Ecto neural progenitor cell (in vitro differentiated cells): ENCODE measurements at regions not wholly inside any gene's neighbourhood (a gene's known extent, or its start where the extent isn't known, plus 50 kb on each side); places are given as distances from the start of the nearest gene placed in this dataset.

Experiments
- DNase-seq: peaks from one replicate; pipeline ENCODE4 v3.0.0-alpha.2; 2018; ENCODE audit warnings: low spot score

DNA sequence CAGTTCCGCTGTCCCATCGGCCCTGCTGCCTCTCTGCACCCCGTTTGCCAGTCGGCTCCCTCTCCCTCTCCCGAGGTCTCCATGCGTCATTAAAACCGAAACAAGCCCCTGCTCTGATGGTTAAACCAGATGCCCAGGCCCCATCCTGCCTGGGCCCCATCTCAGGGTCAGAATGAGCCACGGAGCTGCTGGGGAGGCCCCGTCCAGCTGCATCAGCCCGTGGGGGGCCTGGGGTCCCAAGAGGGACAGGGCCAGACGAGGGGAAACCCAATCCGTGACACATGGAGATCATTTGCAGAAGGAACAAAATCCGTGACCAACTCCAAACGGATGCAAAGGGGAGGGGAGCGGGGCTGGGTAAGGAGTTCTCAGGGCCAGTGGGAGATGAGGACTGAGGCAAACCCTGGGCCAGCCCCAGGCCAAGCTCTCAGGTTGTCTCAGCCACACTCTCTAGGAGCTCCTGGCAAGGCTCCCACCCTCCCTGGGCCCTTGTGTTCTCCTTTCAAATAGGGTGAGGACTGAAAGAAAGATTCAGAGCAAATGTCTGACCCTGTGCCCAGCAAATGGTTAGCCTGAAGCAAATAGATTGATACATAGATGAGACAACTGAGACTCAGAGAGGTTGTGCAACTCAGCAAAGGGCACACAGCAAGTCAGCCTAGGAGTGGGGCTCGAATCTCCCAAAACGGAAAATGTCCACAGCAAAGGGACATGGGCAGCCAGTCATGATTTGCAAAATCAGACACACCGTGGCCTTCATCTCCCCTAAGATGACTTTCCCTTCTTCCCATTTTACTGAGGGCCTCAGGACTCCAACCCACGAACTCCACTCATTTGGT is 162.1 kb downstream of the MN1 start:
- DNase-seq = no peak

DNA sequence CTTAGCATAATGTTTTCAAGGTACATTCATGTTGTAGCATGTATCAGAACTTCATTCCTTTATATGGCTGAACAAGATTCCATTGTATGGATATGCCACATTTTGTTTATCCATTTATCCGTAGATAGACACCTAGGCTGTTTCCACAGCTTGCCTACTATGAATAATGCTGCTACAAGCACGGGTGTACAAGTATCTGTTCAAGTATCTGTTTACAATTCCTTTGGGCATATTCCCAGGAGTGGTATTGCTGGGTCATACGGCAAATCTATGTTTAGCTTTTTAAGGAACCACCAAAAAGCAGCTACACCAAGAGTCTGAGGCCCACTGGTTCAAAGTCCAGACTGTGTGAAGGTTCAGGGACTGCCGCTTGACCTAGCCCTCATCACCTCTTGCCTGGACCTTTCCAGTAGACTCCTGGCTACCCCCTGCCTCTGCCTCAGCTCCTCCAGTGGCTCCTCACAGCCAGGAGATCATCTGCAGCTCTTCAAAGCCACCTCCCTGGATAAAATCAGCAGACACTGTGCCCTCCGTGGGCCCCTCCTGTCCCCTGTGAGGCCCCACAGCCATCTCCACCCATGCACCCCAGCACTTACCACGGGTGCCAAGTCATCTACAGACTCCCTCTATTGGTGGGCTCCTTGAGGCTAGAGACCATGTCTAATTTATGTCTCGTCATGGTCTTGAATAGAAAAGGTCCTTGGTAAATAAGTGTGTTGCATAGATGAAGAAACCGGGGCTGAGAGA is 160.3 kb downstream of the MN1 start:
- DNase-seq = no peak

DNA sequence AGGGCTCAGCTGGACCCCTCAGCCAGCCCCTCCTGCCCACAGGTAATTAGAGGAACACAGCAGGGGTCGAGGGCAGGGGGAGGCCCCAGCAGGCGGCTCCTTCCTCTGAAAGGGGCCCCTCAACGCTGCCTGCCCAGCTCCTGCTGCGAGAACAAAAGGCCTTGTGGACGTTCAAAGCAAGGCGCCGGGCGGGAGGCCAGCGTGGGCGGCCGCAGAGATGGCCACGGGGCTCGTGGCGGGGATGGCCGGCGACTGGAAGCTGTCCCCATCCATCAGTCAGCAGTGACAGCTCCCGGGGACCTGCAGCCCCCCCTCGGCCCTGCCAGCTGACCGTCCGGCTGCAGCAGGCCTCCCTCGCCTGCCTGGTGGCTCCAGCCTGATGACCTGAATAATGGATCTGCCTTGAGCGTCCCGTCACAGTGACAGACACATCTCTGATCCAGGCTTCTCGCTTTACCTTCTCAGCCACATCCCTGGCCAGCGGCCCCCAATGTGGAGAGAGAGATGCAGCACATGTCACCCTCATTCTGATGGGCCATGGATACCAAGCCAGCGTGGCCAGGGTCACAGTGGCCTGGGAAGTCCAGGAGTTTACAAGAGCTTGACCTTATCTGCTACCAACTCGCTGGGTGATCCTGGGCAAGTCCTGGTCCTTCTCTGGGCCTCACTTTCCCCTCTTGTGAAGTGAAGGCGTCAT is 159.3 kb downstream of the MN1 start:
- DNase-seq = peak; percentile 82

DNA sequence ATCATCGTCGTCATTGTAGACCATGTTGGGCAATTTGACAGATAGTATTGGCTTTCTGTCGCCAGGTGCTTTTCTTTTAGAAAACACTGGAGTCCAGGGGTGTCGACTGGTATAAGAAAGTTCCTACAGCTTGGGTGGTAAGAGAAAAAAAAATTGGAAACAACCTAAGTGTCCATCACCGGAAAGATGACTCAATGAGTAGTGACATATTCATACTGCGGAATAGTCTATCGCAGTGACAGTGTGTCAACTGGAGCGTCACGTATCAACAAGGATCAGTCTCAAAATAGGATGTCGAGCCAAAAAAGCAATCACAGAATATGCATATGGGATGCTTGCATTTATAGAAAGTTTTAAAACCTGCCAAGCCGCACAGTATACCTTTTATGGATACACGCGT is 157.6 kb downstream of the MN1 start:
- DNase-seq = no peak

DNA sequence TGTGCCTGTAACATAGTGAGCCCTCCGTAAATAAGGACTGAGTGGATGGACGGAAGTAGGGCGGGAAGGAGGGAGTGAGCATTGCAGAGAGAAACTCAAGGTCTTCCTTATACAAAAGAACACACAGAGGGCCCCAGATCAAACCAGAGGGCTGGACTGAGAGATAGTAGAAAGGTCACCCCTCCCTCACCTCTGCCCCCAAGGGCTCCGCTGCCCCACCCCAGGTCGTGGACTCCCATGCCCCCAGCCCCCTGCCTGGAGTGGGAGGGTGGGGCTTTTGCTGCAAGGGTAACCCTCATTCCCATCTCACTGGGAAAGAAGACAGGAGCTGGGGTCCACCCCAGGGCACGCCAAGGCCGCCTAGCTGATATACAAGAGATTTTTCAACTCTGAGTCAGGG is 157.0 kb downstream of the MN1 start:
- no peak for DNase-seq

DNA sequence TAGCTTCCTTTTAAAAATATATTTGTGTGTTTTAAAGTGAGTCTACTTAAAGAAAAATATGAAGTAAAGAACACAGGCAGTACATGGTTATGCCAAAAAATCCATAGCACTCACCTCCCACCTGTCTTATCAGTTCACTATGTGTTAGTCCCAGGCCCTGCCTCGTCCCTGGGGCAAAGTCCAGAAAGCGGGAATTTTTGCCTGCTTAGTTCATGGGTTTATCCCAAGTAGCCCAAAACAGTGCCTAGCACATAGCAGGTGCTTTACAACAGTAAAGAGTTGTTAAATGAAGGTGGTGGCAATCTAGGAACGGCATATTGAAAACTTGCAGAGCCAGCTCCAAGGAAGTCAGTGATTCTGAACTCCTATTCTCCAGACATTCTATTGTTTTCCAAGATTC is 154.0 kb downstream of the MN1 start:
- no peak for DNase-seq

DNA sequence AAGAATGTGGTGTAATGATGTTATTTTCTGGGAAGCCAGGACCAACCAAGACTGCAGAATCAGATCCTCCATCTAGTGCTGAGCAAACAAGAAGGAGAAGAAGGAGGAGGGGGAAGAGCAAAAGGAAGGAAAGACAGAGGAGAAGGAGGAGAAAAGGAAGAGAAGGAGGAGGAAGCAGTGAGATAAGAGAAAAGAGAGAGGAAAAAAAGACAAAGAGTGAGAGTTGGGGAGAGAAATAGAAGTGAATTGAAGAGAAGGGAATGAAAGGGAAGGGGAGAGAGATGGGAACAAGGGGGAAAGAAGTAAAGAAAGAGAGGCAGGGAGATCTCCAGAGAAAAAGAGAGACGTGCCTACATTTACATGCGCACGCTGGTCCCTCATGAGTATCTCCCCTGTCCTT is 153.5 kb downstream of the MN1 start:
- no peak for DNase-seq

DNA sequence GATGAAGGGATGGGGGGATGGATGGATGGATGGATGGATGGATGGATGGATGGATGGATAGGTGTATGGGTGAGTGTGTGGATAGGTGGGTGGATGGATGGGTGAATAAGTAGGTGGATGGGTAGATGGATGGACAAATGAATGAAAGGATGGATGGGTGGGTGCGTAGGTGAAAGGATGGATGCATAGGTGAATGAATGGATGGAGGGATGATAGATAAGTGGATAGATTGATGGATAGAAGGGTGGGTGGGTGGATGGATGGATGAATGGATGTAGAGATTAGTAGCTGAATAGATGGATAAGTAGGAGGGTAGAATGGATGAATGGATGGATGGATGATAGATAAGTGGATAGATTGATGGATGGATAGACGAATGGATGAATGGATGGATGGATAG is 152.7 kb downstream of the MN1 start:
- DNase-seq = no peak

DNA sequence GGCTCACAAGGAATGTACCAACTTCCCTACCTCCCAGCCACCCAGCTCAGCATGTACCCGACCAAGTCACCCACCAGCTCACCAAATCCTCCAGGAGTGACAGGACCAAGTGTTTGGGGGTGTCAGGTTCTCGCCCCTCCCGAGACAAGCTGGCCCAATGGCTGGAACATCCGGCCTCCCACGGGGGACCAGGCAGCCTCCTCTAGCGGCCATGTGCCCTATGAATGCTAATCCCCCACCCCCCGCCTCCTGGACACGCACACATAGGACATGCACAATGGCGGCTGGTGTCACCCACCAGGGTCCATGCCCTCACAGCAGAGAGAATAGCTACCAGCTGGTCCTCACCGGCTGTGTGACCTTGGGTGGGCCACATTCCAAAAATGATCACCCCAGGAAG is 151.0 kb downstream of the MN1 start:
- no peak for DNase-seq

DNA sequence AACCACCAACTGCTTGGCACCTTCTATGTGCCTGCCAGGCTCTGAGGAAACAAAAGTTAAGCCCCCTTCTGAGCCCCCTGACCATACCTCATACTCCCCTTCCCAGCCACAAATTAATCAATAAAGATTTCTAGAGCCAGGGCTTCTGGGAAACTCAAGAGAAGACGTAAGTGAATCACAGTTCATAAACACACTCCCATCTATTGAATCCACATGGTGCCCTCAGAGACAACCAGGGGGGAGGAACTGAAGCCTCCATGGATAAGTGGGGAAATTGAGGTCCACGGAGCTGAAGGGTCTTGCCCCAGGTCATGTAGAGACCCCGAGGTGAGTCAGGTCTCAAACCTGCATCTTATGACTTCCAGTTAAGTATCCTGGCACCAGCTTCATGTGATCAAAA is 150.6 kb downstream of the MN1 start:
- no peak for DNase-seq

DNA sequence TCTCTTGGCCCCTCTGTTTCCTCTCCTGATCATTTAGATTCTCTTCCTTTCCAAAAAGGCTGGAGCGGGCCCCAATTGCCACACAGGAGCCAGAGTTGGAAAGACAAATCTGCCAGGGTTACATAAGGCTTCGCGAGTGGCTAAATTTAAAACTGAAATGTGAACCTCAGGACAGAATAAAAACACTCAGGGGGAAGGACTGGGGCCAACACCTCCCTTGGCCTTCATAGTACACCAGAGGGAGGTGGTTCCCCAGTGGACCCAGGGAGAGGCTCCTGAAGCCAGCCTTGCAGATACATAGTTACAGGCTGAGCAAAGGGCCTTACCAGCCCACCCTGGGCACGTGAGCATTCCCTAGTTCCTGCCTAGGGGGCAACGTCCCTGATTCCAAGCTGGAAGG is 150.1 kb downstream of the MN1 start:
- no peak for DNase-seq

DNA sequence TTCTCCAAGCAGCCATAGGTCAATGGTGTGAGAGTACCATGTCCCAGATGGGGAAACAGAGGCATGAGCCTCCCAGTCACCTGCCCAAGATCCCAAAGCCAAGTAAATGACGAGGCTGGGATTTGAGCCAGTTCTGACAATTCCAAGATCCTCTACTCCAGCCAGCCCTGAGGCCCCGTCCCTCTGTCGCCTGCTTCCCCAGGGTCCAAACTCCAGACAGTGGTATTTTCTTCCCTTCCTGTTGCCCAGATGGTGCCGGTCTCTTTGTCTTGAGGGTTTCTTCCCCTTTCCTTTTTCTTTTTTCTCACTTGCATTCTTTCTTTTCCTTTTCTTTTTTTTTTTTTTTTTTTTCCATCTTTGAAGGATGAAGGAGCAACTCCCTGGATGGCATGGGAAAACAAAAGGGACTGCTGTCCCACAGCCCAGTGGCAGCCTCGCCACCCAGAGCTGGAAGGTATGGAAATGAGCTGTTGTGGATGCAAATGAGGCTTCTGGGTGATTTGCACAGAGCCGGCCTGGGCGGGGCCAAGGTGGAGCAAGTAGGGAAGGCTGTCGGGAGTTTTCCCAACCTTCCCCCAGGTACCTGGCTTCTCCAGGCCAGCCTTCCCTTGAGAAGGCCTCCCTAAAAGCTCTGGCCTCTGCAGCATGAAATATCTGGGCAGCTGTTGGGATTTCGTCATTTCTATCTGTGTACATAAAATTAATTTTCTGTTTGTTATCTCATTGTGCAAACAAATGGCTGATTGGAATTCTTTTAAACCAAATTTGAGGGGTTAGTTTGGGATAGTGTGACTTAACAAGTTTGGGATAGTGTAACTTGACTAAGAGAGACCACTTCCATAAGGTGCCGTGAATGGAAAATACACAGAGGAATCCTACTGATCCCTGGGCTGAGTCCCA is 146.8 kb downstream of the MN1 start:
- no peak for DNase-seq

DNA sequence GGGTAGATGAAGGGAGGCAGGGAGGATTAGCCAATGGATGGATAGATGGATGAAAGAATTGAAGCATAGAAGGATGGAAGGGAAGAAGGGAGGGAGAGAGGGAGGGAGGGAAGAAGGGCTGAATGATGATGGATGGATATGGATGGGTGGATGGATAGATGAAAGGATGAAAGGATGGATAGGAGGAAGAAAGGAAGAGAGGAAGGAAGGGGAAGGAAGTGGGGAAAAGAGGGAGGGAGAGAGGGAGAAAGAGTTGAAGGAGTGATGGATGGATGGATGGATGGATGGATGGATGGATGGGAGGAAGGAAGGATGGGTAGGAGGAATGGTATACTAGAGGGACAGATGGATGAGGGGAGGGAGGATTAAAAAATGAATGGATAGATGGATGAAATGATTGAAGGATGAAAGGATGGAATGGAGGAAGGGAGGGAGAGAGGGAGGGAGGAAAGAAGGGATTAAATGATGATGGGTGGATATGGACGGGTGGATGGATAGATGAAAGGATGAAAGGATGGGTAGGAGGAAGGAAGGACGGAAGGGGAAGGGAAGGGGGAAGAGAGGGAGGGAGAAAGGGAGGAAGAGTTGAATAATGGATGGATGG is 145.9 kb downstream of the MN1 start:
- no peak for DNase-seq

DNA sequence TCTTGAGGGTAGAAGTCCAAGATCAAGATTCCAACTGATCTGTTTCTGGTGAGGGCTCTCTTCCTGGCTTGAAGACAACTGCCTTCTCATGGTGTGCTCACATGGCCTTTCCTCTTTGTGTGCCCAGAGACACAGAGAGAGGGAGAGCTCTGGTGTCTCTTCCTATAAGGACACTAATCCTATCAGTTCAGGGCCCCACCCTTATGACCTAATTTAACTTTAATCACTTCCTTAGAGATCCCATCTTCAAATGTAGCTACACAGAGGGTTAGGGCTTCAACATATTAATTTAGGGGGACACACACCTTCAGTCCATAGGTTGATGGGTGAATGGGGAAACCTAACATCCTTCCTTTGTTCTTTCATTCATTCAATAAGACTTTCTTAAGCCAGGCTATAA is 144.6 kb downstream of the MN1 start:
- no peak for DNase-seq

DNA sequence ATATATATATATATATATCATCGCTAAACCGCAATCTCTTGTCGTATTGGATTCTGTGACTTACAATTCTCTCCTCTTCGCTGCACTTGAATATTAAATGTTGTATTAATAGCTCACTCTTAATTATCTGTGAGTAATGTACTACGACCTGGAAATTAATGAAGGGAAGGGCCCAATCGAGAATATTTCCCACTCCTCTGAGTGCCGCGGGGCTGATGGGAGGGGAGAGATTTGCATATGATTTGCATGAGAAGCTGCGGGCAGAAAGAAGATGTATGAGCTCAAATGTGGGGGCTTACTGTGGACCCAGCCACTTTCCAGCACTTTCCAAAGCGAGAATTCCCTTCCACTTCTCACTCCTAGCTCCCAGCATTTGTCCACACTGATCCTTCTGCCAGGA is 141.2 kb downstream of the MN1 start:
- no peak for DNase-seq

DNA sequence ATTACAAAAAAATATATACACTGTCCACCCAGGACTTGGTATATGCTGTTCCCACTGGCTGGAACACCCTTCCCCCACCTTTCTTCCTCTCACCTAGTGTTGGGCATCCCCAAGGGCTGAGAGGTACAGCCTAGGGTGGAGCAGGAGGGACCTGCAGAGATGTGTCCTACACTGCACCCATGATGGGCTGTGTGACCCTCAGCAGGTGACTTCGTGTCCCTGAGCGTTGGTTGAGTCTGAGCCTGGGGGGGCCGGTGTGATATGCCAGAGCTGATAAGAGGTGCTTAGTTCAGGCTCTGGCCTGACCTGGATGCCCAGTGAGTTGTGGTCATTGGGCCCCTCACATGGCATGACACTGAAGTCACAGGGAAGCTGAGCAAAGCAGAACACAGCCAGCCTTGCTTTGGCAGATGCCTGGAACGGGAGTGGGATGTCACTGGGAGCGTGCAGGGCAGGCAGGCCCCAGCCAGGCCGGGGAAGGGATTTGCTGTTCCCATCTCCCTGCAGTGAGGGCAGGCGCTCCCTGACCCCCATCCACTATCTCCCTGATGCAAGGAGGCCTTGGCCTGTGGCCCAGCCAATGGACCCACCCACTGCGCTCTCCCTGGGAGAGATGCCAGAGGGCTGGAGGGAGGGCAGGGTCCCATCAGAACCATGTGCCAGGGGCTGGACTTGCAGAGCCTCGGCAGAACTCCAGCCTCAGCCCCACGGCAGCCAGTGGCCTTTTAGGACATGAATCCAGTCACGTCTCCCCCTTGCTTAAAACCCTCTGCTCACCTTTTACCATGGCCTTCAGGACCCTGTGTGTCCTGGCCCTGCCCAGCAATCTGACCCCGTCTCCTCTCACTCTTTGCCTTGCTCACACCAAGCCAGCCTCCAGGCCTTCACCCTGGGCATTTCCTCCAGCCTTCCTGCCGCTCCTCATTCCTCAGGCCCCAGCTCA is 138.9 kb downstream of the MN1 start:
- no peak for DNase-seq

DNA sequence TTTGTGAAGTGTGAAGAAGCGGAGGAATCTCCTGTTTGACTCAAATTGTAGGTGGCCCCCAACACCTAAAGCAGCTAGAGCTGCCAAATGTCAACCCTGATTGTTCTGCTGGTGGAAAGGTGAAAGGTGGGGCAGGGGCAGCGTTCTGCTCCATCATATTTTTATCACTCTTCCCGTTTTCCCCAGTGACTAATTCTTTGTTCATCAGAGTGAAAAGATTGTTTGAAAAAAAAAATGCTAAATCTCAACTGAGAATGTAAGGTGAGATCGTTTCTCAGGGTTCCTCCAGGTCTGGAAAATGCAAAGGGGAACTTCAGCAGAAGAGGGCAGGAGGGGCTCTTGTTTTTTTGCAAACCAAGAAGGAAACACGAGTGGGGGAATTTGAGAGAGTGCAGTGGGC is 137.7 kb downstream of the MN1 start:
- DNase-seq = no peak

DNA sequence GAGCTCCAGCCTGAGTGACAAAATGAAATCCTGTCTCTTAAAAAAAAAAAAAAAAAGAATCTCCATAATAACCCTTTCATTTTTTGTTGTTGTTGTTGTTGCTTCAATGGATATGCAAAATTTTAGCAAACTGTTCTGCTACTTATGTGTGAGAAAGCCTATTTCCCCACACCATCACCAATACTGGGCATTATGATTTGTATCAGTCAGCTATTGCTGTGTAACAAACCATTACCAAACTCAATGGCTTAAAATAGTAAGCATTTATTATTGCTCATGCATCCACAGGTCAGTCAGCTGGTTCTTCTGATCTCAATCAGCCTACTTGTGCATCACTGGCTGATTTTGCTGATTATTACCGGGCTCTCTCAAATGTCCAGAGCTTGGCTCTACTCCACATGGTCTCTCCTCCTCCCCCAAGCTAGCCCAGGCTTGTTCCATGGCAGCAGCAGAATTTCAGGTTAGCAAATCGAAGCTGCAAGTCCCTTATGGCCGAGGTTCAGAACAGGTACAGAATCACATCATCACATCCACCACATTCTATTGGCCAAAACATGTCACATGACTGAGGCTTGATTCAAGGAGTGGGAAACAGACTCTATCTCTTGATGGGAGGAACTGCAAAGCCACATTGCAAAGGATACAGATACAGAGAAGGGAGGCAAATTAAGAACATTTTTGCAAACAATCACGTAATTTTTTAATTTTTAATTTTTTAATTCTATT is 135.1 kb downstream of the MN1 start:
- no peak for DNase-seq

DNA sequence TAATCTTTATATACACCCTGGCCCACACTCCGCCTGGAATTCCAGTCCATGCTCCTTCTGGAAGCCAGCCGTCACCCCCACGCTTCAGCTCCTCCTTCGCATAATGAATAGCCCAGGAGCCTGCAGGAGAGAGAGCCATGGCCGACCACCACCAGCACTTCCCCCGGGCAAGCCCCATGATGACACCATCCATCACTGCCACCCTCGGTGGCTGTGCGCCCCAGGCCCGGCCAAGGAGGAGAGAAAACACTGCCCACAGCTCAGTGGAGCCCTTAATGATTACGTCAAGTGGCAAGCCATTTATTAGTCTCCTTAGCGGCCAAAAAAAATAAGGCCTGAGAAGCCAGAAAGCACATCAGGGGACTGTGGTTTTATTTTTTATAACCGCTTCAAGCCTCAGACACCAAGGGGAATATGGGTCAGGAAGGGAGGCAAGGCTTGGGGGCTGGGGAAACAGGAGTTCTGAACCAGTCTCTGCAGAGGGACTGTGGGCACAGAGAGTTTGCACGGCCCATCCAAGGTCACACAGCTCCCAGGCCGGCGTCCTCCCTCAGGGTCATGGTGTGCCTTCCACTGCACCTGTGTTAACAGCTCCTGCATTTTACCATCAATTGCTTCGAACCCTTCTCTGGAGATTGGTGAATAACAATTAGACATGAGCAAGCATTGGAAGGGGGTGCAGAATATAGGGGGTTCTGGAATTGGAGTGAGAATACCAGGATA is 134.3 kb downstream of the MN1 start:
- no peak for DNase-seq
